Epithelial cell of proximal tubule (primary cell): ENCODE measurements at regions not wholly inside any gene's neighbourhood (a gene's known extent, or its start where the extent isn't known, plus 50 kb on each side); places are given as distances from the start of the nearest gene placed in this dataset.

Experiments
- DNase-seq: peaks from one replicate; pipeline ENCODE4 v3.0.0-alpha.2; 2011; ENCODE audit warnings: low read depth
- H3K4me3 ChIP-seq: 2 replicates; pipeline ENCODE4 v1.5.1; 2011; ENCODE audit warnings: low read depth, mild to moderate bottlenecking, low read length
- CTCF ChIP-seq: conservative IDR thresholded peaks from 2 replicates; pipeline ENCODE4 v1.5.1; 2012; ENCODE audit warnings: low read depth, mild to moderate bottlenecking, low read length

GRCh38 chr9:26205261-26205660 lies 527.0 kb upstream of the TUSC1 start:
- H3K4me3 ChIP-seq = no peak overlapping the region
- no peak for DNase-seq
- TF ChIP-seq CTCF = no peak

- no peak for DNase-seq
- no peak for TF ChIP-seq CTCF
- H3K4me3 ChIP-seq = no peak overlapping the region
These were observed 515.0 kb upstream of the TUSC1 start for GRCh38 chr9:26193237-26193636.

- no peak overlapping the region for H3K4me3 ChIP-seq
- no peak for DNase-seq
- no peak for TF ChIP-seq CTCF
These were observed 513.5 kb upstream of the TUSC1 start for GRCh38 chr9:26191711-26192110.

- H3K4me3 ChIP-seq = no peak overlapping the region
- no peak for DNase-seq
- TF ChIP-seq CTCF = no peak
These were observed 503.6 kb upstream of the TUSC1 start for GRCh38 chr9:26181836-26182235.

GRCh38 chr9:26176628-26177027 lies 498.4 kb upstream of the TUSC1 start:
- TF ChIP-seq CTCF = no peak
- H3K4me3 ChIP-seq = no peak overlapping the region
- no peak for DNase-seq

GRCh38 chr9:26175264-26175663 lies 497.0 kb upstream of the TUSC1 start:
- DNase-seq = no peak
- H3K4me3 ChIP-seq = no peak overlapping the region
- no peak for TF ChIP-seq CTCF

- DNase-seq = no peak
- TF ChIP-seq CTCF = no peak
- H3K4me3 ChIP-seq = no peak overlapping the region
These were observed 494.1 kb upstream of the TUSC1 start for GRCh38 chr9:26172301-26172700.
